Activated CD8-positive, alpha-beta memory T cell treated with anti-CD3 and anti-CD28 coated beads, Interleukin-2, amount 10 ng/mL, durations not matched to agents 7 days and 5 days (primary cell): ENCODE measurements at regions not wholly inside any gene's neighbourhood (a gene's known extent, or its start where the extent isn't known, plus 50 kb on each side); places are given as distances from the start of the nearest gene placed in this dataset.

Experiments
- ATAC-seq: fragments of 150-1000 bp; cut with Tn5 transposase; one replicate; pipeline ENCODE4 v1.10.0; 2021; ENCODE audit warnings: moderate library complexity
- CTCF ChIA-PET: fragments of 350-600 bp; sonication (Branson Sonifier 250); formaldehyde crosslinking; loops from one replicate; lab custom pipeline; 2021; ENCODE audit warnings: antibody characterized with exemption; lab: Charles Lee
- DNase-seq: peaks from one replicate; pipeline ENCODE4 v3.0.0-alpha.2; 2020
- H3K27ac Mint-ChIP-seq: one replicate; pipeline ENCODE4 v1.8.0; 2021; ENCODE audit warnings: mild to moderate bottlenecking, mixed read lengths
- H3K27me3 Mint-ChIP-seq: one replicate; pipeline ENCODE4 v1.8.0; 2021; ENCODE audit warnings: mixed read lengths
- H3K36me3 Mint-ChIP-seq: one replicate; pipeline ENCODE4 v1.8.0; 2021; ENCODE audit warnings: mild to moderate bottlenecking, mixed read lengths
- H3K4me1 Mint-ChIP-seq: one replicate; pipeline ENCODE4 v1.8.0; 2021; ENCODE audit warnings: mixed read lengths
- H3K4me3 Mint-ChIP-seq: one replicate; pipeline ENCODE4 v1.8.0; 2021; ENCODE audit warnings: mild to moderate bottlenecking, moderate library complexity, mixed read lengths
- H3K9me3 Mint-ChIP-seq: one replicate; pipeline ENCODE4 v1.8.0; 2022; ENCODE audit warnings: low read depth, mixed read lengths

DNA sequence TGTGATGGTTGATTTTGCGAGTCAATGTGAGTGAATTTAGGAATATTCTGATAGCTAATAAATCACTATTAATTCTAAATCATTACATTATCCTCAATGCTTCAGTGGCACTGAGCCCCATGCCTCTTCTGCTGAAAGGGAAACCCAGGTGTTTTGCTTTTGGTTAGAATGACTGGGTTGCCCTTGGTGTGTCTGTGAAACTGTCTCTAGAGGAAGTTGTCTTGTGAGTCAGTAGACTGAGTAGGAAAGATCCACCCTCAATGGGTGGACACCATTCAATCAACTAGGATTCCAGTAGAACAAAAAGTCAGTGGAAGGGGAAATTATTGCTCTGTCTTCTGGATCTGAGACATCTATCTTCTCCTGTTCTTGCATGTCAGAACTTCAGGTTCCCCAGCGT is 472.4 kb downstream of the ANKRD7 start:
- Mint-ChIP-seq H3K4me1 (no peaks in the 10 kb centered on the region), H3K9me3 (peaks cover 3% of the 10 kb centered on the region), H3K36me3 (no peaks in the 10 kb centered on the region), H3K27me3 (no peaks in the 10 kb centered on the region), H3K27ac (no peak overlapping the region), H3K4me3 (no peak overlapping the region)
- ATAC-seq (no peak), DNase-seq (no peak)
- CTCF ChIA-PET, result no interaction called here

DNA sequence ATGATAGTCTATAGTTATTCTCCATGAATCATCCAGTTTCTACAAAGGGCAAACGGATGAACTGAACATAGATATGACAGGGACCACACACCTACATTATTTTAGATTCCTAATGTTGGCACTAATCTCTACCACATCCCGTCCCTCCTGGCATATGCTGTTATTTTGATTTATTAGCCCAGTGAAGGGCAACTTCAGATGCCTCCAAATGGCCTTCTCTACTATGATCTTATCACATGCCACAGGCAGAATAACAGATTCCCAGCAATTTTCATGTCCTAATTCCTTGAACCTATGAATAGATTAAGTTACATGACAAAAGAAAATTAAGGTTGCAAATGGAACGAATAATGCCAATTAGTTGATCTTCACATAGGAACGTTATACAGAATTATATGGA is 474.7 kb downstream of the ANKRD7 start:
- Mint-ChIP-seq H3K4me3 (no peak overlapping the region), H3K9me3 (peaks cover 3% of the 10 kb centered on the region), H3K4me1 (no peaks in the 10 kb centered on the region), H3K27me3 (no peaks in the 10 kb centered on the region), H3K36me3 (no peaks in the 10 kb centered on the region), H3K27ac (no peak overlapping the region)
- CTCF ChIA-PET, result no interaction called here
- DNase-seq (no peak), ATAC-seq (no peak)

DNA sequence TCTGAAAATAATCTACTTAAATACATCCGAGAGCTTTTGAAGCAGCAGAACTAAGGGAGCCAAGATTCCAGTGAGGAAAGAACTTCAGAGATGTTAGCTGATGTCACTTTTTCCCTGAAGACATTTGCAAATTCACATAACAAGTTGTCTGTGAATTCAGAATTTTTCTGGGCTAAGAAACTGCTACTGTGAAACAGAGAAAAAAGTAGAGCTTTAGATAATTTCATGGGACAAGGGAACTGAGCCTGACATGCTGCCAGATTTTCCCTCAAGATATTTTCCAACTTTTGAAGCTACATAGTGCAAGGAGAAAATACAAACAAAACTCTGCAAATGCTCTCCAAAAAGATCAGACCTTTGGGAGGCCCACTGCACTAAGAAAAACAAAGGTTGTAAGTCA is 484.2 kb downstream of the ANKRD7 start:
- Mint-ChIP-seq H3K27me3 (no peaks in the 10 kb centered on the region), H3K9me3 (peaks cover 2% of the 10 kb centered on the region), H3K4me1 (no peaks in the 10 kb centered on the region), H3K36me3 (no peaks in the 10 kb centered on the region), H3K4me3 (no peak overlapping the region), H3K27ac (no peak overlapping the region)
- ATAC-seq (no peak), DNase-seq (no peak)
- CTCF ChIA-PET, result no interaction called here

DNA sequence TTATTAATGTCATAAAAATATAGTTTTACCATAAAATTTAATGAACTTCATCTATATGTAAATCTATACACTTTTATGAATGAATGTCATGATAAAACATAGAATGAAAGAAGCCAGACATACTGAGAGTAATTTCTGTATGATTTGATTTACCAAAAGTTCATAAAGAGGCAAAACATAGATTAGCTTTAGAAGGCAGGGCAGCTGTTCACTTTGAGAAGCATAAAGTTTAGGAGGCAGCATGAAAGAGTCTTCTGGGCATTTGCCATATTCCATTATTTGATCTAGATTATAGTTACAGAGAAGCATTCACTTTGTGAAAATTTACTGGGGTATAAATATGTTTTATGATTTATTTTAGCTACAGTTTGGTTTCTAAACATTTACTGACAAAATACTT is 487.2 kb downstream of the ANKRD7 start:
- Mint-ChIP-seq H3K27ac (no peak overlapping the region), H3K36me3 (no peaks in the 10 kb centered on the region), H3K9me3 (peaks cover 2% of the 10 kb centered on the region), H3K27me3 (no peaks in the 10 kb centered on the region), H3K4me3 (no peak overlapping the region), H3K4me1 (no peaks in the 10 kb centered on the region)
- CTCF ChIA-PET, result no interaction called here
- no peak for DNase-seq
- no peak for ATAC-seq

DNA sequence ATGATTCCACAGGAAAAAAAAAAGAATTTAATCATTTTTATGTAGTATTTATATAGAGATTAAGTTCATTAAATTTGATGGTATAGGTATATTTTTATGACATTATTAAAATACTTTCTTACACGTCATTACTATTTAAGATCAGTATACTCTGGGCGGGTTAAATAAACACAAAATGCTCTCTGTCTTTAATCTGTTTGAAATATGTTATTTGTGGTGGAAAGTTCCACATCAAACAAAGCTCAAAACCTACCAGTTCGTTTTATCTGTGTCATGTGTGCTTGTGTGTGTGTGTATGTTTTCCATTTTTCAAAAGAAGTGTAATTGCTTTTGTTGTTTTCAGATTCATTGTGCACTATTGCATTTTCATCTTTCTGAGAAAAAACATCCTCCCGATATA is 488.5 kb downstream of the ANKRD7 start:
- no peak overlapping the region for H3K4me3 Mint-ChIP-seq
- no peak for DNase-seq
- no peak for ATAC-seq
- no peaks in the 10 kb centered on the region for H3K36me3 Mint-ChIP-seq
- no peak overlapping the region for H3K27ac Mint-ChIP-seq
- H3K4me1 Mint-ChIP-seq, result no peaks in the 10 kb centered on the region
- H3K9me3 Mint-ChIP-seq, result peaks cover 2% of the 10 kb centered on the region
- no peaks in the 10 kb centered on the region for H3K27me3 Mint-ChIP-seq
- CTCF ChIA-PET, result no interaction called here

DNA sequence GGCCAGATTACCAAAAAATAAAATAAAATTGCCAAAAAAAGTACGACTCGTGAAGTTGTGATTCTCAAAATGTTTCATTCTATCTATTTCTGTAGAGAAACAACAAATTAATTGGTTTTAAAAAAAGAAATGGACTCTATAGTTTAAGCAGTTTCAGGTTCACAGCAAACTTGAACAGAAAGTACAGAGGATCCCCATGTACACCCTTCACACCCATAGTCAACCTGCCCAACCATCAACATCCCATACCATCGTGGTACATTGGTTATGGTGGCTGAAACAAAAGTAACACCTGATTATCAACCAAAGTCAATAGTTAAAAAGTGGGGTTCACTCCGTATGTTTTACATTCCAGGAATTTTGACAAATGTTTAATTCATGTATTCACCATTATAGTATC is 496.1 kb downstream of the ANKRD7 start:
- H3K27ac Mint-ChIP-seq, result no peak overlapping the region
- ATAC-seq (no peak), DNase-seq (no peak)
- CTCF ChIA-PET, result no interaction called here
- no peaks in the 10 kb centered on the region for H3K27me3 Mint-ChIP-seq
- no peaks in the 10 kb centered on the region for H3K36me3 Mint-ChIP-seq
- H3K9me3 Mint-ChIP-seq, result no peaks in the 10 kb centered on the region
- no peak overlapping the region for H3K4me3 Mint-ChIP-seq
- no peaks in the 10 kb centered on the region for H3K4me1 Mint-ChIP-seq

DNA sequence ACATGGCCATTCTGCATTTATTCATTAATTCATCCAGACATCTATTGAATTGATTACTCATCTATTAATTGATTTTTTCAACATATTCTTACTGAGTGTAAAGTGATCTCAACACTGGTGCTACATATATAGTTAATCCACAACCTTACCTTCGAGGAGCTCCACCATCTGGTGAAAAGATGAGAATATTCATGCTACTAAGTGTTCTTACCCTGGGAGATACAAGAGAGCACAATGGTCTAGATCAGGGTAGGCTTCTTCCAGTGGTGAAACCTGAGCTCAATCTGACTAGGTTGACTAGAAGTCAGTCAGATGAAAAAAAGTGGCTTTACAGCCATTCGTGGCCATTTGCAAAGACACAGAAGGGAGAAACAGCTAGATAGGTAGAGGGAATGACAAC is 507.4 kb downstream of the ANKRD7 start:
- no peak for ATAC-seq
- CTCF ChIA-PET, result no interaction called here

DNA sequence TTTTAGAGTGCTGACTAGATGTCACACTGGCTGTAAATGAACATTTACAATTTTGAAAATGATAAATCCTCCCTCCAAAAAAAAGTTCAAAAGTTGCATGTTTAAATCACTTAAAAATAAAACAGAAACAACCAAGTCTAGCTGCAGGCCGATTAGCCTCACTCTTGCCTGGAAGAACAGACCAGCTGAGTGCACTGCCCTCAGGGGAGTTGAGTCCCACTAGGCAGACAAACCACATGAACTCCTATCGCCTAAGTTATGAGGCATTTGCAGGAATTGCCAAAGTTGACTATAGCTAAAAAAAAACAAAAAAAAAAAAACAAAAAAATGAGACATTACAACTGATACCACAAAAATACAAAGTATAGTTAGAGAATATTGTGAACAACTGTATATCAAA is 510.0 kb downstream of the ANKRD7 start:
- no peak for ATAC-seq
- no peaks in the 10 kb centered on the region for H3K9me3 Mint-ChIP-seq
- H3K36me3 Mint-ChIP-seq, result no peaks in the 10 kb centered on the region
- no peak for DNase-seq
- CTCF ChIA-PET, result no interaction called here
- H3K27ac Mint-ChIP-seq, result no peak overlapping the region
- H3K4me3 Mint-ChIP-seq, result no peak overlapping the region
- H3K27me3 Mint-ChIP-seq, result no peaks in the 10 kb centered on the region
- H3K4me1 Mint-ChIP-seq, result no peaks in the 10 kb centered on the region

More for the DNA sequence above, 507.4 kb downstream of the ANKRD7 start:
- Mint-ChIP-seq H3K27me3 (no peaks in the 10 kb centered on the region), H3K4me3 (no peak overlapping the region), H3K9me3 (peaks cover 2% of the 10 kb centered on the region), H3K4me1 (no peaks in the 10 kb centered on the region), H3K36me3 (no peaks in the 10 kb centered on the region), H3K27ac (no peak overlapping the region)
- DNase-seq, result no peak

DNA sequence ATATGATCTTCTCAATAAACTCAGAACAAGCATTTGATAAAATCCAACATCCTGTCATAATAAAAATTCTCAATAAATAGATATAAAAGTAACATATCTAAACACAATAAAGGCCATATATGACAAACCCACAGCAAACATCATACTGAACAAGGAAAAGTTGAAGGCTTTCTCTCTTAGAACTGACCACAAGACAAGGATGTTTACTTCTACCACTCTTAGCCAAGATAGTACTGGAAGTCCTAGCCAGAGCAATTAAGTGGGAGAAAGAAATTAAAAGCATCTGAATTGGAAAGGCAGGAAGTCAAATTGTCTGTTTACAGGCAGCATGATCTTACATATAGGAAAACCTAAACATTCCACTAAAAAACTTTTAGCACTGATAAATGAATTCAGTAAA is 510.9 kb downstream of the ANKRD7 start:
- ATAC-seq (no peak), DNase-seq (no peak)
- Mint-ChIP-seq H3K9me3 (no peaks in the 10 kb centered on the region), H3K27ac (no peak overlapping the region), H3K4me1 (no peaks in the 10 kb centered on the region), H3K4me3 (no peak overlapping the region), H3K36me3 (no peaks in the 10 kb centered on the region), H3K27me3 (no peaks in the 10 kb centered on the region)
- CTCF ChIA-PET, result no interaction called here

DNA sequence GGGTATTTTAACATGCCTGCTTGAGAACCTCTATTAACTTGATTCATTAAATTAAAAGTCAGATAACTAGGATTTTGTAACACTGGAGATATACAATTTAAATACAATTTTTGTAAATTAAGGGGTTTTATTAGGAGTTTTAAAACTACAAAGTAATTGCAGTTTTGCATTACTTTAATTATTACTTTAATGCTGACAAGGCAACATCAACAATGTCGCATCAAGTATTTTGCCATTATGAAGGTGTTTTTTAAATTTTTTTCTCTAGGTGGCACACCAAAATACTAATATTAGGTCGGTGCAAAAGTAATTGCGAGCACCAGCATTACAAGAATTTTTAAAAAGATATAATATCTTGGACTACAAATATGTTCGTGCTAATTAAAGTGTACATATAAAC is 513.4 kb downstream of the ANKRD7 start:
- Mint-ChIP-seq H3K9me3 (peaks cover 3% of the 10 kb centered on the region), H3K27me3 (no peaks in the 10 kb centered on the region), H3K36me3 (no peaks in the 10 kb centered on the region), H3K4me3 (no peak overlapping the region), H3K4me1 (no peaks in the 10 kb centered on the region), H3K27ac (no peak overlapping the region)
- ATAC-seq (no peak), DNase-seq (no peak)
- CTCF ChIA-PET, result no interaction called here

DNA sequence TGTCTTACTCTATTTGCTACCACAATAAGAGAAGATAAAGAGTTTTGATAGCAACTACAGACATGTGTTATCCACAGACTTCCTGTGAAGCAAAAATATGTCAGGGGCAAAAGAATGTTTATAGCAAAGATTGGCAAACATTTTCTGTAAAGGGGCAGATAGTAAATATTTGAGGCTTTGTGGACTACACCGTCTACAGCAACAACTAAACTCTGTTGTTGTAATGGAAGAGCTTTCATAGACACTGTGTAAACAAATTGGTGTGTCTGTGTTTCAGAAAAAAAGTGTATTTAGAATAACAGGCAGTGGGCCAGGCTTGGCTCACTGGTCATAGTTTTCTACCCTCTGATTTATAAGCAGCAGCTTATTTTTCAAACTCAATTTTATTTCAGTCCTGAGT is 521.4 kb downstream of the ANKRD7 start:
- peaks cover 5% of the 10 kb centered on the region for H3K9me3 Mint-ChIP-seq
- no peaks in the 10 kb centered on the region for H3K27me3 Mint-ChIP-seq
- DNase-seq (no peak), ATAC-seq (no peak)
- H3K27ac Mint-ChIP-seq, result no peak overlapping the region
- no peaks in the 10 kb centered on the region for H3K36me3 Mint-ChIP-seq
- CTCF ChIA-PET, result no interaction called here
- no peaks in the 10 kb centered on the region for H3K4me1 Mint-ChIP-seq
- H3K4me3 Mint-ChIP-seq, result no peak overlapping the region

DNA sequence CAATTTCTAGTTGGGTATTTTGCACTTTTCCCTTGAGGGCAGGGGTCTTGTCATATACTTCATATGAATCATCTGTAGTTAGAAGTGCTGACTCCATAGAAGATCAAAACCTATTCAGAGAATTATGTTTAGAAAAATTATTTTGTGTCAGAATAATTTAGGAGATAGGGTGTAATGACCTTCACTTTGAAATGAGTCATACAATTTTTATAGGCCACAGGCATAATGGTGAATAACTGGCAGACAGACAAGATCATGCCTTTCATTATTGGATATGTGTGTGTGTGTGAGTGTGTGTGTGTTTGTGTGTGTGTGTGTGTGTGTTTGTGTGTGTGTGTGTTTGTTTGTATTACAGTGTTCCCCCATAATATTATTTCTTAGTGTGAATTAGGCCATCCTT is 523.0 kb downstream of the ANKRD7 start:
- H3K27ac Mint-ChIP-seq, result no peak overlapping the region
- no peaks in the 10 kb centered on the region for H3K36me3 Mint-ChIP-seq
- no peak for ATAC-seq
- CTCF ChIA-PET, result no interaction called here
- H3K27me3 Mint-ChIP-seq, result no peaks in the 10 kb centered on the region
- no peak for DNase-seq
- peaks cover 4% of the 10 kb centered on the region for H3K9me3 Mint-ChIP-seq
- no peak overlapping the region for H3K4me3 Mint-ChIP-seq
- no peaks in the 10 kb centered on the region for H3K4me1 Mint-ChIP-seq

DNA sequence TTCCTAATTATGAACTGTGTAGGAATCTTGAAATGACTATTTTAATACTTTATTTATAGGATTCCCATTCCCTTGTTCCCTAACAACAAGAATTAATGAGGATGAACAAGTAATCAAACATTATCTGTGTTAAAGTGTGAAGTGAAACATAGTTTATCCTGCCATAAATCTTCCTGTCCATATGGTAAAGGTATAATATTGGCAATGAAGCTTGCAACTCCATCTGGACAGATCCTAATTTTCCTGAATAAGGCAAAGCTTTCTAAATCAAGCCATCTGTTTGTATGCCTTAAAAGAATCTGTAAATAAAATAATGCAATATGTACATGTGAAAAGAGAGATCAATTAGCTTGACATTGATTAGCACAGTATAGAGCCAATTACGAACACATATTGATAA is 529.0 kb downstream of the ANKRD7 start:
- DNase-seq (no peak), ATAC-seq (no peak)
- H3K4me3 Mint-ChIP-seq, result no peak overlapping the region
- peaks cover 2% of the 10 kb centered on the region for H3K9me3 Mint-ChIP-seq
- no peaks in the 10 kb centered on the region for H3K36me3 Mint-ChIP-seq
- H3K27me3 Mint-ChIP-seq, result no peaks in the 10 kb centered on the region
- CTCF ChIA-PET, result no interaction called here
- no peaks in the 10 kb centered on the region for H3K4me1 Mint-ChIP-seq
- no peak overlapping the region for H3K27ac Mint-ChIP-seq

DNA sequence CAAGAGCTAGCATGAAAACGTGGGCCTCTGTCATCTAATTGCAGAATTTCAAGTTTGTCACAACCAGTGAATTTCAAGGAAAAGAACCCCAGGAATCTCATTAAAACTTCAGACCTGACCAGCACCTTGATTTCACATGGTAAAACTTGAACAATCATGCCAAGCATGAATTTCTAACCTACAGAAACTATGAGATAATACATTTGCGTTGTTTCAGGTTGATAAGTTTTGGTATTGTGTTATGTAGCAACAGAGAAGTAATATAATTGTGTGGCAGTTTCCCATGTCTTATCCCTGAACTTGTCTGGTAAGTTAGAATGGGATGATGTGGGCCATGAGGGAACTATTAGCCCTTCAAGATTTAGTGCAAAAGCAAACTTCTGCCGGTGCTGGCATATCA is 530.1 kb downstream of the ANKRD7 start:
- Mint-ChIP-seq H3K4me1 (no peaks in the 10 kb centered on the region), H3K27me3 (no peaks in the 10 kb centered on the region), H3K9me3 (peaks cover 2% of the 10 kb centered on the region), H3K4me3 (no peak overlapping the region), H3K27ac (no peak overlapping the region), H3K36me3 (no peaks in the 10 kb centered on the region)
- no peak for ATAC-seq
- DNase-seq, result no peak
- CTCF ChIA-PET, result no interaction called here

DNA sequence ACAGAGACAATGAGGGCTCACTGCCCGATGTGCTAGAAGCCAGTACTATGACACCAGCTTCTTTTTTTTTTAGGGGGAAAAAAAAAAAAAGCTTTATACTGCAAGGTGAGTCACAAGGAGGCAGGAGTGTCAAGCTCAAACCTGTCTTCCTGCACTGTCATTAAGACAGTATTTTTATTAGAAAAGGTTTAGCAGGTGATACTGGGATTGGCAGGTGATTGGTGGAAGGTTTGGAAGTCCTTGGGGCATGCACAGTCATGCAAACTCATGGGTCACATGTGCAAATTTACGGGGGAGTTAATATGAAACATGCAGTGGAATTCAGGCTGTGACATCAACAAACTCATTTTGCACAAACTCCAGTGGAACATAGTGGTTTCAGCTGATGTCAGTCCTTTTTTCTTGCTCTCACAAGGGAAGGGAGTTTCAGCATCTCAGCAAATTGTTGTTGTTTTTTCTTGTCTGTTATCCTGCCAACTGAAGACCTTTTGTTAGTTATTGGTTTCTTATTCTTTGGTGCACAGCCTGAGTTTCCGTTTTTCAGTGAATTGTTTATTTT is 530.6 kb downstream of the ANKRD7 start:
- H3K4me3 Mint-ChIP-seq, result no peak overlapping the region

More for the DNA sequence above, 530.6 kb downstream of the ANKRD7 start:
- CTCF ChIA-PET, result no interaction called here
- ATAC-seq (no peak), DNase-seq (no peak)
- H3K27ac Mint-ChIP-seq, result no peak overlapping the region
- no peaks in the 10 kb centered on the region for H3K4me1 Mint-ChIP-seq
- peaks cover 2% of the 10 kb centered on the region for H3K9me3 Mint-ChIP-seq
- H3K36me3 Mint-ChIP-seq, result no peaks in the 10 kb centered on the region
- no peaks in the 10 kb centered on the region for H3K27me3 Mint-ChIP-seq
